ENCODE measurements at regions not wholly inside any gene's neighbourhood (a gene's known extent, or its start where the extent isn't known, plus 50 kb on each side); places are given as distances from the start of the nearest gene placed in this dataset.

GRCh38 chr4:15340902-15341732, 86.7 kb upstream of the C1QTNF7 start:
- DNase-seq, result no peak

- DNase-seq, result no peak
Observed at GRCh38 chr4:15341733-15342300, 86.0 kb upstream of the C1QTNF7 start.

- no peak for DNase-seq
Observed at GRCh38 chr4:15343000-15343399, 84.8 kb upstream of the C1QTNF7 start.

- DNase-seq, result no peak
Observed at GRCh38 chr4:15343581-15343980, 84.3 kb upstream of the C1QTNF7 start.

GRCh38 chr4:15344041-15344440, 83.8 kb upstream of the C1QTNF7 start:
- no peak for DNase-seq

- DNase-seq, result no peak
Observed at GRCh38 chr4:15345134-15345533, 82.7 kb upstream of the C1QTNF7 start.

- no peak for DNase-seq
Observed at GRCh38 chr4:15348236-15348635, 79.6 kb upstream of the C1QTNF7 start.

- DNase-seq, result no peak
Observed at GRCh38 chr4:15348695-15349094, 79.1 kb upstream of the C1QTNF7 start.

GRCh38 chr4:15349531-15349935, 78.3 kb upstream of the C1QTNF7 start:
- DNase-seq, result no peak

- no peak for DNase-seq
Observed at GRCh38 chr4:15349965-15350364, 77.9 kb upstream of the C1QTNF7 start.

- no peak for DNase-seq
Observed at GRCh38 chr4:15352524-15352923, 75.3 kb upstream of the C1QTNF7 start.

- no peak for DNase-seq
Observed at GRCh38 chr4:15353207-15353606, 74.6 kb upstream of the C1QTNF7 start.

- no peak for DNase-seq
Observed at GRCh38 chr4:15354371-15355297, 73.2 kb upstream of the C1QTNF7 start.

GRCh38 chr4:15361529-15361928, 66.3 kb upstream of the C1QTNF7 start:
- DNase-seq, result no peak

- DNase-seq, result no peak
Observed at GRCh38 chr4:15362541-15362940, 65.3 kb upstream of the C1QTNF7 start.

GRCh38 chr4:15364183-15364582, 63.6 kb upstream of the C1QTNF7 start:
- DNase-seq, result no peak

- DNase-seq, result no peak
Observed at GRCh38 chr4:15365641-15366040, 62.2 kb upstream of the C1QTNF7 start.

GRCh38 chr4:15366721-15367120, 61.1 kb upstream of the C1QTNF7 start:
- no peak for DNase-seq

GRCh38 chr4:15368856-15369255, 59.0 kb upstream of the C1QTNF7 start:
- no peak for DNase-seq

GRCh38 chr4:15370296-15370695, 57.5 kb upstream of the C1QTNF7 start:
- DNase-seq, result no peak

- DNase-seq, result no peak
Observed at GRCh38 chr4:15373363-15373762, 54.5 kb upstream of the C1QTNF7 start.

- no peak for DNase-seq
Observed at GRCh38 chr4:15374656-15375055, 53.2 kb upstream of the C1QTNF7 start.

GRCh38 chr4:15375667-15376066, 52.2 kb upstream of the C1QTNF7 start:
- DNase-seq, result no peak

GRCh38 chr4:15376145-15376544, 51.7 kb upstream of the C1QTNF7 start:
- no peak for DNase-seq
